ENCODE measurements at regions not wholly inside any gene's neighbourhood (a gene's known extent, or its start where the extent isn't known, plus 50 kb on each side); places are given as distances from the start of the nearest gene placed in this dataset.

GRCh38 chr3:459311-459670 is 262.7 kb downstream of the CHL1 start:
- Histone ChIP-seq H3K27me3 (ENCODE audit: control insufficient read depth, insufficient read depth, low read length, poor library complexity, severe bottlenecking) (no peaks in the 10 kb centered on the region), H3K4me3 (ENCODE audit: low read length) (no peak overlapping the region), H3K36me3 (ENCODE audit: control insufficient read depth, insufficient read depth, low read length) (no peaks in the 10 kb centered on the region), H3K9me3 (ENCODE audit: control insufficient read depth, low read length) (peaks cover 86% of the 10 kb centered on the region), H3K4me1 (ENCODE audit: control insufficient read depth, insufficient read depth, low read length) (no peaks in the 10 kb centered on the region), H3K9ac (ENCODE audit: extremely low read depth, low read length, poor library complexity, severe bottlenecking) (no peak overlapping the region), H3K27ac (ENCODE audit: low read depth, low read length) (no peak overlapping the region)
- H3K4me1 Mint-ChIP-seq: peaks cover 3% of the 10 kb centered on the region
- H3K4me3 Mint-ChIP-seq: no peak overlapping the region
- TF ChIP-seq, protein P1, sequence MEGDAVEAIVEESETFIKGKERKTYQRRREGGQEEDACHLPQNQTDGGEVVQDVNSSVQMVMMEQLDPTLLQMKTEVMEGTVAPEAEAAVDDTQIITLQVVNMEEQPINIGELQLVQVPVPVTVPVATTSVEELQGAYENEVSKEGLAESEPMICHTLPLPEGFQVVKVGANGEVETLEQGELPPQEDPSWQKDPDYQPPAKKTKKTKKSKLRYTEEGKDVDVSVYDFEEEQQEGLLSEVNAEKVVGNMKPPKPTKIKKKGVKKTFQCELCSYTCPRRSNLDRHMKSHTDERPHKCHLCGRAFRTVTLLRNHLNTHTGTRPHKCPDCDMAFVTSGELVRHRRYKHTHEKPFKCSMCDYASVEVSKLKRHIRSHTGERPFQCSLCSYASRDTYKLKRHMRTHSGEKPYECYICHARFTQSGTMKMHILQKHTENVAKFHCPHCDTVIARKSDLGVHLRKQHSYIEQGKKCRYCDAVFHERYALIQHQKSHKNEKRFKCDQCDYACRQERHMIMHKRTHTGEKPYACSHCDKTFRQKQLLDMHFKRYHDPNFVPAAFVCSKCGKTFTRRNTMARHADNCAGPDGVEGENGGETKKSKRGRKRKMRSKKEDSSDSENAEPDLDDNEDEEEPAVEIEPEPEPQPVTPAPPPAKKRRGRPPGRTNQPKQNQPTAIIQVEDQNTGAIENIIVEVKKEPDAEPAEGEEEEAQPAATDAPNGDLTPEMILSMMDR (conservative IDR thresholded peaks at IDR 0.05): no peak
- no peaks in the 10 kb centered on the region for H3K27me3 Mint-ChIP-seq (ENCODE audit: insufficient read depth)
- no peaks in the 10 kb centered on the region for H3K36me3 Mint-ChIP-seq (ENCODE audit: low read depth)
- no peaks in the 10 kb centered on the region for H3K9me3 Mint-ChIP-seq
- WGBS, 2 experiments (ENCODE audit: insufficient coverage in 1 of 2, insufficient read length in 1 of 2): 68 to 83% methylated on average over 5 to 6 of the region's 6 CpGs
- no peak for DNase-seq
- H3K27ac Mint-ChIP-seq: no peak overlapping the region

DNA sequence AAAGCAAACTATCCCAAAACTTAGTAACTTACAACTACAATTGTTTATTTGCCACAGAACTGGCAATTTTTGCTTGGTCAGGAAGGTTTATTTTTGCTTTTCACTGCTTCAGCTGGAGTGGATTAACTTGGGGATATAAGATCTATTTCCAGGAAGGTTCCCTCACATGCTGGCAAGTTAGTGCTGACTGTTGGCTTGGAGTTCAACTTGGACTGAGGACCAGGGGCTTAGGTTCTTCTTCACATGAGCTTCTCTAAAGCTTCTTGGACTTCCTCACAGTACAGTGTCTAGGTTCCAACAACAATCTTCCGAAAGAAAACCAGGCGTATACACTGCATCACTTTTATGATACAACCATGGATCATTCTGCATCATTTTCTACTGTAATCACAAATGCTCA is 264.4 kb downstream of the CHL1 start:
- Mint-ChIP-seq H3K27ac (no peak overlapping the region), H3K36me3 (ENCODE audit: low read depth) (no peaks in the 10 kb centered on the region), H3K4me3 (no peak overlapping the region), H3K4me1 (peaks cover 3% of the 10 kb centered on the region), H3K9me3 (no peaks in the 10 kb centered on the region), H3K27me3 (ENCODE audit: insufficient read depth) (no peaks in the 10 kb centered on the region)
- H3K4me3 ChIP-seq (ENCODE audit: low read length): no peak overlapping the region
- H3K27ac ChIP-seq (ENCODE audit: low read depth, low read length): no peak overlapping the region
- WGBS, 2 experiments (ENCODE audit: insufficient coverage in 1 of 2, insufficient read length in 1 of 2): 86 to 96% methylated on average over 1 to 2 of the region's 2 CpGs
- H3K9ac ChIP-seq (ENCODE audit: extremely low read depth, low read length, poor library complexity, severe bottlenecking): no peak overlapping the region
- H3K4me1 ChIP-seq (ENCODE audit: control insufficient read depth, insufficient read depth, low read length): no peaks in the 10 kb centered on the region
- no peak for DNase-seq
- TF ChIP-seq, protein P1 (conservative IDR thresholded peaks at IDR 0.05): no peak
- H3K9me3 ChIP-seq (ENCODE audit: control insufficient read depth, low read length): peaks cover 76% of the 10 kb centered on the region
- H3K27me3 ChIP-seq (ENCODE audit: control insufficient read depth, insufficient read depth, low read length, poor library complexity, severe bottlenecking): no peaks in the 10 kb centered on the region
- no peaks in the 10 kb centered on the region for H3K36me3 ChIP-seq (ENCODE audit: control insufficient read depth, insufficient read depth, low read length)

- no peak overlapping the region for H3K4me3 ChIP-seq (ENCODE audit: low read length)
- no peaks in the 10 kb centered on the region for H3K27me3 Mint-ChIP-seq (ENCODE audit: insufficient read depth)
- H3K36me3 Mint-ChIP-seq (ENCODE audit: low read depth): no peaks in the 10 kb centered on the region
- TF ChIP-seq, protein P1 (conservative IDR thresholded peaks at IDR 0.05): no peak
- H3K4me1 ChIP-seq (ENCODE audit: control insufficient read depth, insufficient read depth, low read length): no peaks in the 10 kb centered on the region
- H3K9me3 ChIP-seq (ENCODE audit: control insufficient read depth, low read length): peaks cover 75% of the 10 kb centered on the region
- no peaks in the 10 kb centered on the region for H3K9me3 Mint-ChIP-seq
- no peak for DNase-seq
- no peaks in the 10 kb centered on the region for H3K36me3 ChIP-seq (ENCODE audit: control insufficient read depth, insufficient read depth, low read length)
- no peak overlapping the region for H3K4me3 Mint-ChIP-seq
- no peaks in the 10 kb centered on the region for H3K27me3 ChIP-seq (ENCODE audit: control insufficient read depth, insufficient read depth, low read length, poor library complexity, severe bottlenecking)
- peaks cover 3% of the 10 kb centered on the region for H3K4me1 Mint-ChIP-seq
- no peak overlapping the region for H3K27ac ChIP-seq (ENCODE audit: low read depth, low read length)
- 68% methylated on average over 2 to 4 of the region's 4 CpGs for WGBS, 2 experiments (ENCODE audit: insufficient coverage in 1 of 2, insufficient read length in 1 of 2)
- H3K9ac ChIP-seq (ENCODE audit: extremely low read depth, low read length, poor library complexity, severe bottlenecking): no peak overlapping the region
- H3K27ac Mint-ChIP-seq: no peak overlapping the region
Measured at GRCh38 chr3:462851-463250, 266.3 kb downstream of the CHL1 start.
